IPS-NIHi7 (cell line): ENCODE measurements at regions not wholly inside any gene's neighbourhood (a gene's known extent, or its start where the extent isn't known, plus 50 kb on each side); places are given as distances from the start of the nearest gene placed in this dataset.
"Not testable (repeated sequence)": the region's sequence is repeated elsewhere in the genome, so short reads cannot be mapped to it uniquely, and the experiment has no call there.

Experiments used
- DNase-seq: peaks from one replicate; pipeline ENCODE4 v3.0.0; 2012; ENCODE audit warnings: mixed read lengths; ENCODE audit errors: extremely low spot score

DNA sequence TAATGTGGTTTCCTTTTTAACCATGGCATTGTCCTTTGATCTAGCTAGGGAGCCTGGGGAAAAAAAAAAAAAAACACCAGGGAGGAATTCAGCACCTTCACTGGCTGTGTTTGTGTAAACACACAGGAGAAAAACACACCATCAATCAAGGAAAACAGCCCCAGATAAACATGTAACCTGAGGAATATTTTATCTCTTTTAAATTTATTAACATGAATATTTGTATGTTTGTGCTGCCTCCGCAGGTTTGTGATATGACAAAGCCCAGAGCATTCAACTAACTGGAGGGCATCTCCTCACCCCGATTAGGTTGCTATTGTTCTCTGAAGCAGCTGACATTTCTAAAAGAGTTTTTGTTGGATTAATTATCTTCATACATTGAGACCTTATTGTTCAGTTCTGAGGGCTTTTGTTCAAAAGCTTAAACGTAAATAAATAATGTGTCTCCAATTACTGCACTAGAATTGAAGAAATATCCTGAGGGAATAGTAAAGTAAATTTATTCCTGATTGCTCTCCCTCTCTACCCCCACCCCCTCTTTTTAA, 89.4 kb upstream of the SEMA3E start:
- no peak for DNase-seq

DNA sequence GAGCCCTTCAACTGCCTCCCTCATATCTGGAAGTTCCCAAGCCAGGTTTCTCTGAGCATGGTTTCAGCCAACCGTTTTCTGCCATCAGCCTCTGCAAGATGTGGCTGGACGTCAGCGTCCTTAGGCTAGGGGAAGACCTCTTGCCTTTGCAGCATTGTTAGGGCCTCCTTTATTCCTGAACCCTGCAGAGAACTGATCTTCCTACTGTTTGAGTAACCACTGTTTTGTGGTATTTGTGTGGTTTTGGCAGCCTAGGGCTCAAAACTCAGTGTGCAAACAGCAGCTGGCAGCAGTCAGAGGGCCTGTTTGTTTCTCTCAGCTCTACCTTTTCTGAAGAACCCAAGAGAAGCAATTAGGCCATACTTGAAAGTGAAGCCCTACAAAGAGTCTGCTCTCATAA, 83.4 kb upstream of the SEMA3E start:
- DNase-seq: no peak

DNA sequence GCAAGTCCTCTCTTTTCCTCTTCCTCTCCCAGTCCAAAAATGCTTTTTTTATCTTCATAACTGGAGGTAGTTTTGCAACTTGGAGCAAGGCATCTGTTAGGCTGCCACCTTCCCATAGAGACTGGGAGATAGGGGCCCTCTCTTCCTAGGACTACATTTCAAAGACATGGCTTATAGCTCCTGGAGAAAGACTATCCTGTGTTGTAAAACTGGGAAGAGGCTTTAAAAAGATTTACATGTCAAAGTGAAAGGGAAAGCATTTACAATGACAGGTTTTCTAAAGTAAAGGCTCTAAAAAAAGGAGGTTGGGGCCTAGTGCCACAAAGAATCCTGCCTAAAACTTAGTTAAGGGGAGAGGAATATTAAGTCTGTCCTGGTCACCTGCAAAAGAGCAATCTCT, 82.2 kb upstream of the SEMA3E start:
- DNase-seq: no peak

DNA sequence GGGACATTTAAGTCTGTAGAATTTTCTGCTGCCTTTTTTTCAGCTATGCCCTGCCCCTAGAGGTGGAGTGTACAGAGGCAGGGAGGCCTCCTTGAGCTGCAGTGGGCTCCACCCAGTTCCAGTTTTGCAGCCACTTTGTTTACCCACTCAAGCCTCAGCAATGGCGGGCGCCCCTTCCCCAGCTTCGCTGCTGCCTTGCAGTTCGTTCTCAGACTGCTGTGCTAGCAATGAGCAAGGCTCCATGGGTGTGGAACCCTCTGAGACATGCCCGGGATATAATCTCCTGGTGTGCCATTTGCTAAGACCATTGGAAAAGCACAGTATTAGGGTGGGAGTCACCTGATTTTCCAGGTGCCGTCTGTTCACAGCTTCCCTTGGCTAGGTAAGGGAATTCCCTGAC, 68.0 kb upstream of the SEMA3E start:
- not testable (repeated sequence) for DNase-seq

DNA sequence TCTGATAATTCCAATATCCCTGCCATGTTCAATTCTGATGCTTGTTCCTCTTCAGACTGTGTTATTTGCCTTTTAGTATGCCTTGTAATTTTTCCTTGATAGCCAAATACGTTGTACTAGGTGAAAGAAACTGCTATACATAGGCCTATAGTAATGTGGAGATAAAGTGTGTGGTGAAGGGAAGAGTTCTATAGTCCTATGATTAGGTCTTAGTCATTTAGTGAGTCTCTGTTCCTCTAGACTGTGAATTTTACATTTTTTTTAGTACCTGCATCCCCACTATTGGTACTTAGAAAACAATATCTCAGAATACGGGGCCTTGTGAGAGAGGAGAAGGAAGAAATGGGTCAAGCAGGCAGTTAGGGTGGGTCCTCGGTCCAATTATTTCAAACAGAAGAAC, 59.6 kb upstream of the SEMA3E start:
- DNase-seq: no peak

DNA sequence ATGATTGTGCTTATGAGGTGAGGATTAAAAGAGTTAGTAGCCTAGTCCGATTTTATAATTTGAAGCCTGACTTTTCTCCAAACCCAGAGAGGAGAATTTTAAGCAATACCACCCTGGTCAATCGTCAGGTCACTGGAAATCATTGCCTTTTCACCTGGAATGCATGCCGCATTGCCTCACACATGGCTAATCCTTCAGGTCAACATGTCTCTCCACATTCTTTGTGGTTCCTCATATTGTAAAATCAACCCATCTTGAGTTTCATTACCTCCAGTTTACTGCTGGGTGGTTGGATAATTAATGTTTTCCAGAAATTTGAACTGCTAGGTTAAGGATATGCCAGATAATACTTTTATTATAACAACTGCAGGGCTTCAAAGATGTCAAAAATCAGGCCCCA, 55.6 kb upstream of the SEMA3E start:
- no peak for DNase-seq

DNA sequence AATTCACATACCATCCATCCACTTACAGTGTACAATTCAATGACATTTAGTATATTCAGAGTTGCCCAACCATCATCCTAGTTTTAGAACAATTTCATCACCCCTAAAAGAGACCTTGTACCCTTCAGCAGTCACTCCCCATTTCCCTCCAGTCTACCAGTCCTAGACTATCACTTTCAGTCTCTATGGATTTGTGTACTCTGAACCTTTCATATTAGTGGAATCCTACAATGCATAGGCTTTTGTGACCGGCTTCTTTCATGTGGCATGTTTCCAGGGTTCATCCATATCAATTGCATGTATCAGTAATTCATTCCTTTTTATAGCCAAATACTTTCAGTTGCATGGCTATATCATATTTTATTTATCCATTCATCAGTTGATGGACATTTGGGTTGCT, 53.5 kb upstream of the SEMA3E start:
- DNase-seq: no peak

DNA sequence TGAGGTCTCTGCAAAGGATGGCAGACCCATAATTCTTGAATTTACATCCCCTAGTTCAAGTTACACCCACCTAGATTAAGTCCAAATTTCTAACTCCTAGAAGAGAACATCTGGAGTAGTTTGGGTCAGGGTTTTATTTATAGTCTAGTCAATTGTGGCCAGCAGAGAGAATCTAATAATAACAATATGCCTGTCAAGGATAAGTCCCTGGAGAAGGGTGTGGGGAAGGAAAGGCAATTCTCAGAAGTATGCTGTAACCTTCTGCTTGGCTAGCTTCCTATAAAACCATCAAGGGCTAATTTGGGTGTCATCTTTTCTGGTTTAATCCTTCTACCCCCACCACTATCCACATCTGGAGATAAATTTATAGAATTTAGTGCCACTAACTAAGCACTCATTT, 52.8 kb upstream of the SEMA3E start:
- DNase-seq: no peak
